Spleen (tissue), 11 donors: ENCODE measurements at regions not wholly inside any gene's neighbourhood (a gene's known extent, or its start where the extent isn't known, plus 50 kb on each side); places are given as distances from the start of the nearest gene placed in this dataset.

Experiments
- DNase-seq: peaks from one replicate; pipeline ENCODE4 v3.0.0-alpha.2; 2020
- H3K27ac ChIP-seq, 8 donors: fragments of 200-600 bp; sonication (generic) in 7 of 8; 1 replicate in 4 of 8; 2 replicates in 4 of 8; pipeline versions ENCODE4 v1.5.0 to v1.8.0; 2016 to 2021; ENCODE audit warnings: inconsistent platforms in 4 of 8, mild to moderate bottlenecking in 4 of 8, moderate library complexity in 1 of 8
- H3K27me3 ChIP-seq, 7 donors: fragments of 200-600 bp; sonication (generic) in 6 of 7; replicated peaks in 1 of 7; 1 replicate in 4 of 7; 2 replicates in 3 of 7; pipeline versions ENCODE4 v1.5.0 to v1.8.0; 2016 to 2021; ENCODE audit warnings: inconsistent platforms in 3 of 7, mild to moderate bottlenecking in 1 of 7
- H3K36me3 ChIP-seq, 6 donors: fragments of 200-600 bp; sonication (generic) in 5 of 6; 1 replicate in 4 of 6; 2 replicates in 2 of 6; pipeline versions ENCODE4 v1.5.0 to v1.8.0; 2016 to 2021; ENCODE audit warnings: inconsistent platforms in 2 of 6
- H3K4me1 ChIP-seq, 6 donors: fragments of 200-600 bp; sonication (generic) in 5 of 6; 1 replicate in 3 of 6; 2 replicates in 3 of 6; pipeline versions ENCODE4 v1.5.0 to v1.8.0; 2016 to 2021; ENCODE audit warnings: inconsistent platforms in 3 of 6
- H3K4me3 ChIP-seq, 8 donors: fragments of 200-600 bp; sonication (generic) in 7 of 8; 1 replicate in 4 of 8; 2 replicates in 4 of 8; pipeline versions ENCODE4 v1.5.0 to v1.8.0; 2016 to 2021; ENCODE audit warnings: inconsistent platforms in 4 of 8, mild to moderate bottlenecking in 4 of 8, moderate library complexity in 2 of 8
- H3K9me3 ChIP-seq, 8 donors: fragments of 200-600 bp; sonication (generic) in 7 of 8; 1 replicate in 4 of 8; 2 replicates in 4 of 8; pipeline versions ENCODE4 v1.5.0 to v1.8.0; 2016 to 2021; ENCODE audit warnings: inconsistent platforms in 4 of 8
- CTCF ChIP-seq, 11 experiments: fragments of 200-600 bp in 7 of 11; fragments of 450-650 bp in 4 of 11; sonication (generic) in 4 of 11; IDR thresholded peaks in 8 of 11; conservative IDR thresholded peaks in 3 of 11; 1 replicate in 7 of 11; 2 replicates in 4 of 11; pipeline versions ENCODE4 v1.4.0 to v1.8.0; 2016 to 2021; ENCODE audit warnings: antibody characterized with exemption in 11 of 11, inconsistent platforms in 4 of 11, mild to moderate bottlenecking in 1 of 11
- POLR2A ChIP-seq, 3 donors: fragments of 450-650 bp; IDR thresholded peaks; one replicate each; pipeline ENCODE4 v1.5.1; 2017; ENCODE audit warnings: antibody characterized with exemption in 3 of 3, mild to moderate bottlenecking in 1 of 3
- POLR2AphosphoS5 ChIP-seq, 3 donors: sonication (generic); formaldehyde crosslinking; IDR thresholded peaks; one replicate each; pipeline ENCODE4 v1.5.1; 2017; ENCODE audit warnings: antibody characterized with exemption in 3 of 3
- WGBS, 5 donors: extraction: QIAGEN DNeasy Blood & Tissue Kit in 3 of 5; methylation state at CpG; one replicate each; pipeline versions ENCODE4 v1.1.5 to v1.1.7; 2013 to 2018; 5-methylcytosine and 5-hydroxymethylcytosine counted together
- intact Hi-C: fragments of 100-400 bp; cut with DNase I; formaldehyde crosslinking; loops from one replicate; pipeline ENCODE4 v1.15.0; 2023; ENCODE audit warnings: low total_unique reads
- donor health status: healthy with polysubstance abuse.
- donor health status: DM: no; HTN: no; CAD: no; lungs with moderate emphysema.
- donor health status: DM: no; HTN: no; CAD: no.
- donor health status: Bipolar disorder and iron deficiency.
- donor health status: healthy.
- donor health status: DM: no; HTN: no; CAD: no.
- donor health status: DM: yes; HTN: yes; CAD: no.

DNA sequence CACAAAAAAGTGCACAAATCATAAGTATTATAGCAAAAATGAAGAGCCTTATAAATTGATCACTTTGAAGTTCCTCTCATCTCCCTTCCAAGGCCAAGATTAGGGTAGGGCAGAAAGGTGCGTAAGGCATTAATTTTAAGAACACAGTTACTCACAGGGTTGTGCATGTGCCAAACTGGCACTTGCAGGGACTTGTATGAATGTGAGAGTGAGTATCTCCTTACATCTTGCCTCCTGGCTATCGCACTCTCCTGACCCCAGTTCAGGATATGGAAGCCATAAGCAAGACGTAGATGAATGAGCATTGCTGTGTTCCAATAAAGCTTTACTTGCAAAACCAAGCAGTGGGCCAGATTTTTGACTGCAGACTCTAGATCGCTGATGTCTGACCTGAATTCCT lies 510.1 kb upstream of the AADAT start:
- intact Hi-C loops, result no loop called here
- TF ChIP-seq CTCF (IDR thresholded peaks at IDR 0.05 in 8 of 11, conservative IDR thresholded peaks at IDR 0.05 in 3 of 11) (no peak), POLR2A (IDR thresholded peaks at IDR 0.05) (no peak), POLR2AphosphoS5 (IDR thresholded peaks at IDR 0.05) (no peak)
- Histone ChIP-seq H3K27ac (no peak overlapping the region), H3K9me3 (peaks cover 0 to 20% (median 5%) of the 10 kb centered on the region in 8 donors), H3K36me3 (no peaks in the 10 kb centered on the region), H3K4me3 (no peak overlapping the region), H3K27me3 (no peaks in the 10 kb centered on the region), H3K4me1 (no peaks in the 10 kb centered on the region)
- DNase-seq, result no peak
- WGBS, 5 donors, result 80 to 95% (median 89%) methylated on average over 4 of the region's 4 CpGs

DNA sequence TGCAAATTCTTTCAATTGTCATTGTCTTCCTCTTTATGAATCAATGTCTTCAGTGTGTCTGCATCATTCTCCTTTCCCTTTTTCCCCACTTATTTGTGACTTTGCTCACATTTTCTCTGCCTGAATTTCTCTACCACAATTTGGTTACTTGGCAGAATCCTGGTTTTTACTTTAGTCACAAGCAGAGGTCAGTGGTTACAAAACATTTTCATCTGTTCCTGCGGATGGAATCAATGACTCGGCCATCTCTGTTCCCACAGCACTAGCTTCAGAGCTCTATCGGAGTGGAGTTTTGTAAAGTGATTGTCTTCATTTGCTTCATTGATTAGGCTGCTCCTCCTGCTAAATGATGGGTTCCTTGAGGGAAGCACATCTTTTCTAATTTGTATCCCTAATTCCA lies 501.3 kb upstream of the AADAT start:
- TF ChIP-seq POLR2AphosphoS5 (IDR thresholded peaks at IDR 0.05), result no peak
- no peak for TF ChIP-seq POLR2A (IDR thresholded peaks at IDR 0.05)
- TF ChIP-seq CTCF (IDR thresholded peaks at IDR 0.05 in 8 of 11, conservative IDR thresholded peaks at IDR 0.05 in 3 of 11), result no peak
- Histone ChIP-seq H3K9me3 (no peaks in the 10 kb centered on the region), H3K4me1 (no peaks in the 10 kb centered on the region), H3K27ac (no peak overlapping the region), H3K36me3 (no peaks in the 10 kb centered on the region), H3K4me3 (no peak overlapping the region), H3K27me3 (no peaks in the 10 kb centered on the region)
- 81 to 95% (median 89%) methylated on average over 3 of the region's 3 CpGs for WGBS, 5 donors
- intact Hi-C loops, result no loop called here
- DNase-seq, result no peak

- no peak overlapping the region for H3K27ac ChIP-seq
- intact Hi-C loops, result no loop called here
- H3K4me3 ChIP-seq, result no peak overlapping the region
- H3K27me3 ChIP-seq, result no peaks in the 10 kb centered on the region
- no peak for DNase-seq
- TF ChIP-seq CTCF (IDR thresholded peaks at IDR 0.05 in 8 of 11, conservative IDR thresholded peaks at IDR 0.05 in 3 of 11) (no peak), POLR2A (IDR thresholded peaks at IDR 0.05) (no peak), POLR2AphosphoS5 (IDR thresholded peaks at IDR 0.05) (no peak)
- H3K4me1 ChIP-seq, result no peaks in the 10 kb centered on the region
- WGBS, 5 donors, result 61 to 69% (median 63%) methylated on average over 3 of the region's 3 CpGs
- no peaks in the 10 kb centered on the region for H3K36me3 ChIP-seq
- no peaks in the 10 kb centered on the region for H3K9me3 ChIP-seq
Observed at GRCh38 chr4:170589597-170590191, 499.9 kb upstream of the AADAT start.

- Histone ChIP-seq H3K27me3 (no peaks in the 10 kb centered on the region), H3K9me3 (peaks cover 0 to 32% (median 18%) of the 10 kb centered on the region in 8 donors), H3K4me1 (no peaks in the 10 kb centered on the region), H3K36me3 (no peaks in the 10 kb centered on the region), H3K27ac (no peak overlapping the region), H3K4me3 (no peak overlapping the region)
- DNase-seq, result no peak
- 78 to 91% (median 82%) methylated on average over 5 of the region's 5 CpGs for WGBS, 5 donors
- intact Hi-C loops, result no loop called here
- TF ChIP-seq POLR2AphosphoS5 (IDR thresholded peaks at IDR 0.05) (no peak), POLR2A (IDR thresholded peaks at IDR 0.05) (no peak), CTCF (IDR thresholded peaks at IDR 0.05 in 8 of 11, conservative IDR thresholded peaks at IDR 0.05 in 3 of 11) (no peak)
Observed at GRCh38 chr4:170581969-170582368, 492.2 kb upstream of the AADAT start.
